Cardiac fibroblast (primary cell): ENCODE measurements at regions not wholly inside any gene's neighbourhood (a gene's known extent, or its start where the extent isn't known, plus 50 kb on each side); places are given as distances from the start of the nearest gene placed in this dataset.
A peak's percentile ranks its signal among the peaks of the same experiment; 100 is the strongest.
"Not testable (repeated sequence)": the region's sequence is repeated elsewhere in the genome, so short reads cannot be mapped to it uniquely, and the experiment has no call there.

ENCODE experiments used
- DNase-seq, 2 donors: peaks; one replicate each; pipeline versions ENCODE4 v3.0.0 to v3.0.0-alpha.2; 2010; ENCODE audit warnings: low read depth in 2 of 2
- H3K4me3 ChIP-seq, 2 donors: replicated peaks in 1 of 2; 1 replicate in 1 of 2; 2 replicates in 1 of 2; pipeline ENCODE4 v1.5.1; 2011; ENCODE audit warnings: low read depth in 2 of 2, low read length in 2 of 2, mild to moderate bottlenecking in 2 of 2, moderate library complexity in 1 of 2
- TF ChIP-seq, protein P1 (sequence below): IDR thresholded peaks from one replicate; pipeline ENCODE4 v1.5.1; 2011; ENCODE audit warnings: low read depth, mild to moderate bottlenecking, low read length, inconsistent platforms

DNA sequence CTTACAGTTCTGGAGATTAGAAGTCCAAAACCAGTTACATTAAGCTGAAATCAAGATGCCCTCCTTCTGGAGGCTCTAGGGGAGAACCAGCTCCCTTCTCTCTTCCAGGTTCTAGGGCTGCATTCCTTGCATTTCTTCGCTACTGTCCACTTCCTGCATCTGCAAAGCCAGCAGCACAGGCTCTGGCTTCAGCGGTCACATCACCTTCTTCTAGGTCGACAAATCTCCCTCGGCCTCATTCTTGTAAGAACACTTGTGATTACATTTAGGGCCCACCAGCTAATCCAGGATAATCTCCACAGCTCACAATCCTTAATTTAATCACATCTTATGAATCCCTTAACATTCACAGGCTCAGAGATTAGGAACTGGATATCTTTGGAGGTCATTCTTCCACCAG is 73.8 kb downstream of the MINAR1 start:
- H3K4me3 ChIP-seq, result no peak overlapping the region
- peak in 1 of 2 donors; percentile 8 for DNase-seq
- TF ChIP-seq, protein P1, sequence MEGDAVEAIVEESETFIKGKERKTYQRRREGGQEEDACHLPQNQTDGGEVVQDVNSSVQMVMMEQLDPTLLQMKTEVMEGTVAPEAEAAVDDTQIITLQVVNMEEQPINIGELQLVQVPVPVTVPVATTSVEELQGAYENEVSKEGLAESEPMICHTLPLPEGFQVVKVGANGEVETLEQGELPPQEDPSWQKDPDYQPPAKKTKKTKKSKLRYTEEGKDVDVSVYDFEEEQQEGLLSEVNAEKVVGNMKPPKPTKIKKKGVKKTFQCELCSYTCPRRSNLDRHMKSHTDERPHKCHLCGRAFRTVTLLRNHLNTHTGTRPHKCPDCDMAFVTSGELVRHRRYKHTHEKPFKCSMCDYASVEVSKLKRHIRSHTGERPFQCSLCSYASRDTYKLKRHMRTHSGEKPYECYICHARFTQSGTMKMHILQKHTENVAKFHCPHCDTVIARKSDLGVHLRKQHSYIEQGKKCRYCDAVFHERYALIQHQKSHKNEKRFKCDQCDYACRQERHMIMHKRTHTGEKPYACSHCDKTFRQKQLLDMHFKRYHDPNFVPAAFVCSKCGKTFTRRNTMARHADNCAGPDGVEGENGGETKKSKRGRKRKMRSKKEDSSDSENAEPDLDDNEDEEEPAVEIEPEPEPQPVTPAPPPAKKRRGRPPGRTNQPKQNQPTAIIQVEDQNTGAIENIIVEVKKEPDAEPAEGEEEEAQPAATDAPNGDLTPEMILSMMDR, result no peak

DNA sequence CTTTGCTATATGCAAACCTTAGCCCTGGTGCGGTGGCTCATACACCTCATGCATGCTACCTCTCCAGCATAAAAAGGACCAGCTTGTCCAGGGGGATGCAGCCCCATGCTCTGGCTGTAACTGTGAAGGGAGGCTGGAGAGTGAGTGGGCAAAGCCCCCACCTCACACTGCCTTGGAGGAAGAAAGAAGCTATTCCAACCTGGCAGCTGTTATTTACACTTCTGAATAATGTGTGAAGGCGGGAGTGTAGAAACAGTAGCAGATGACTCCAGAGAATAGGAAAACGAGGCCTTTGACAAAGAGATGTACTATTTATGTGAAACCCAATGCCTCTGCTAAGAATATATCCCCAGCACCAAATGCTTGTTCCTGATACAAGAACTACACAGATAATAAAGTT is 80.7 kb downstream of the MINAR1 start:
- DNase-seq, result not testable (repeated sequence)

DNA sequence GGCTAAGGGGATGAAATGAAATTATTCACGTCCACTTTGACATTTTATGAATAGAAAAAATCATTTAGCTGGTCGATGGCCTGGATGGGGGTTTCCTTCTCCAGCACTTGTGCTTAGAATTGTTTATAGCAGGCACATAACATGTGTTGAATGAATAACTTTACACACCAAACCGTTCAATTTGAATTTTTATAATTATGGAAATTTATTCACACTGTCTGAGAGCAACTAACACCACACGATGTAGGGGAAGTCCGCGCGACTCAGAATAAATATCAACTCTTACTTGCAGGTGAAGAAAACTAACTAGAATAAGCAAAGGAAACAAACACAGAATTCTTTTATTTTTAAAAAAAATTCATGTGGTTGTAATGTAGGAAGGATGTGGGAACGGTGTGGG is 81.3 kb downstream of the MINAR1 start:
- no peak for DNase-seq
- TF ChIP-seq, protein P1, result no peak
- no peak overlapping the region for H3K4me3 ChIP-seq

More for the DNA sequence above, 80.7 kb downstream of the MINAR1 start:
- H3K4me3 ChIP-seq, result not testable (repeated sequence)

DNA sequence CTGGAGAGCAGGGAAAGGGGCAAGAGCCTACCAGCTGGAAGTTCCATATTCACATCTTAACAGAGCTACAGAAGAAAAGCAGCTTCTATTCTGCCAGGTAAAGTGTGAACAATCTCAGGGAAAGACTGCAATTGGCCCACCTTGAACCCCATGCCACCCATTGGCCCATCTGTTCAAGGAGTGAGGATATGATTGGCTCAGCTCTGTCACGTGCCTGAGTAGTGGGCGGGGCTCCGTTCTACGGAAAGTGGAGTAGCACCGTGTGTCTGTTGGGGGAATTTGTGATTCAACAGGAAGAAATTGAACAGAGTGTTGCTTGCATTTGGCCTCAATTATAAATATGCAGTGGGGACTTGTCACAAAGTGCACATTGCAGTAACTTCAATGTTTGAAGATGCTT is 81.8 kb downstream of the MINAR1 start:
- DNase-seq, result no peak
- no peak overlapping the region for H3K4me3 ChIP-seq
- TF ChIP-seq, protein P1, result no peak

DNA sequence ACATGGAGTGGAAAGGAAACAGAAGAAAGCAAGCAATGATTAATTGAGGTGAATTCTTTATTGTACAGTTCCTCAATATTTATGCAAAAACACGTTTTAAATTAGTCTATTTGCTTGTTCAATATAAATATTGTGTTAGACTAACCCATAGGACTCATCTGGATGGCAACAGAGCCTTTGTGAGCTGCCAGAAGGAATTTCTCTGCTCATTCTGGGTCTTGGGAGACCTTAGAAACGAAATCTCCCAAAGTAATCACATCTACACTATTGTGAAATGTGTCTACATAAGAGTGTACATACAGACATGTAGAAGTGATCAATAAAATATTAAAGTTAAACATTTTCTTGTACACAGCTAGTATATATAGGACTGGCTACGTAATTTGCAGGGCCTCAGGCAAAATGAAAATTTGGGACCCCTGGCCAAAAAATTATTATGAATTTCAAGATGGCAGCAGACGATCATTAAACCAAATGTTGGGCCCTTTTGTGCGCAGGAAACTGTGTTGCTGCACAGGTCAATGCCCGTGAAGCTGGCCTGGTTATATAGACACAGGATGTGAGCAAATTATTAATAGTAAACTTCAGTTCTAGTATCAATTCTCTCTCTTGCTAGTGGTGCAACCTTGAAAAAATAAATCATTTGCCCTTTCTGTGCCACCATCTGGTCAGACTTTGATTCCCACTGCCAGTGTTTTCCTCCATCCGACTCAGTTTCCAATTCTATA is 83.3 kb downstream of the MINAR1 start:
- TF ChIP-seq, protein P1, result no peak
- no peak for DNase-seq
- H3K4me3 ChIP-seq, result no peak overlapping the region

DNA sequence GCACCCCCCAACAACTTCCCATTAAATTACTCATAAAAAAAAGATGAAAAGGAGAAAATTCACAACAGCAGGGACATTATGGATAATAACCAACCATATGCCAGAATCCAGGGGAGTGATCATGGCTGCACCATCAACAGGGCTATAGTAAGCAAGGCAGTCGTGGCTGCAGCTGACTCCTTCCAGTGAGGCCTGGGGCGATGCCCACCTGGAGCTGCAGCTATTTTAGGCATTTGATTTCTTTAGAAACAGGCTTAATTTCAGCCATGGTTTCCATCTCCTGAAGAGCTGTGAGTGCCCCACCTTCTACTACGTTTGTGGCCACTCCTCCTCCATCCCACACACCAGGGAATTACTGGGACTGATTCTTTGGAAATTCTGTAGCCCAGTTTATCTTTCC is 84.0 kb downstream of the MINAR1 start:
- no peak for DNase-seq
- TF ChIP-seq, protein P1, result no peak
- no peak overlapping the region for H3K4me3 ChIP-seq

DNA sequence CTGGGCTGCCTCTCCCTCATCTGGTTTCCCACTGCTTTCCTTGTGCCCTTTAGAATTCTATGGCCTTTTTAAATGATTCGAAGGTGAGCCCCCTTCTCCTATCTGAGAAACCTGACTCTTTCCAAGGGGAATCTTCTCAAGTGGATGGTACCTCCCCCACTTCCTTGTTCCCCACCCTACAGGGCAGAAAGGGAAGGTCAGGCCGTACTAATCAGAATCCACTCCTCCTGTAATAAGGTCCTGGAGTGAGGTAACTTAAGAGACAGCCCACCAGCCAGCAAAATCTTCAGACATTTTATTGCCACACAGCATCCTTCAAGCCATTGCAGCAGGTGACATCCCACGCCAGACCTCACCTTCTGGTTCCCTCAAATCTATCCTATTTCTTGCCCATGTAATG is 84.5 kb downstream of the MINAR1 start:
- no peak for DNase-seq
- TF ChIP-seq, protein P1, result no peak
- no peak overlapping the region for H3K4me3 ChIP-seq
